Suppressor macrophage treated with lipopolysaccharide for 1 hour (primary cell): ENCODE measurements at regions not wholly inside any gene's neighbourhood (a gene's known extent, or its start where the extent isn't known, plus 50 kb on each side); places are given as distances from the start of the nearest gene placed in this dataset.
"Not testable (repeated sequence)": the region's sequence is repeated elsewhere in the genome, so short reads cannot be mapped to it uniquely, and the experiment has no call there.

ENCODE experiments used
- DNase-seq, 3 donors: peaks; one replicate each; pipeline ENCODE4 v3.0.0-alpha.2; 2020 to 2022

DNA sequence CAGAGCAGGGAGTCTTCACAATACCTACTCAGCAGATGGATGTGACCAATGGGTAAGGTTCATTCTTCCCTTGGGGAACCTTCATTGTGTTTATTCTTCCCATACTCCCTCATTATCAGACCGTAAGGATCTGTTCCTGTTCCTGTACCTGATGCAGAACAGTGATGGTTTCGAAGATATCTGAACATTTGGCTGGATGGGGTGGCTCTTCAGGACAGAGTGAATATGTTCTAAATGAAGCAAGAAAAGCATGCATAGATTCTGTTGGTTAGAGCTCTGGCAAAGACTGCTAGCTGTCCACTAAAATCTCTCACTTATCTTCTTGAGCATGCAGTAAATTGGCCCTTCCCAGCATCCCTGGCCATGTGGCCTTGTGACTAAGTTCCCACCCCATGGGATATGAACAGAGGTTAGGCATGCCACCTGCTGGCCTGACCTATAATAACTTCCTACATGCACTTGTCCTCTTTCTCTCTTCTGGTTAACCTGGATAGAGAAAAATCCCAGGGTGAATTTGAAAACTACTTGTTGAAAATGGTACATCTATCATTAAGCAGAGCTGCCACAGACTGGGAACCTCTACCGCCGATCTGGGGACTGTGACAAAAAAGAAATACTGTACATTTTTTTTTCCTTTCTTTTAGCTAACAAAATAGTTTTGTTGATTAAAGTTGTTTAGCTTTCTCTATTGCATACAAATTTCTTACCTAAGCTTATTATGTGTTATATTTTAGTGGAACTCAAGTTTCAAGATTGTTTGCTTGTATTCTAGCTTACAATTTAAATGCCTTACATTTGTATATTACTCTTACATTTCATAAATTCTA, 60.0 kb upstream of the BANK1 start:
- peak; percentile 75 to 77 (median 77) for DNase-seq

- no peak for DNase-seq
Measured at GRCh38 chr4:101727238-101727637, 63.3 kb upstream of the BANK1 start.

GRCh38 chr4:101724093-101724492, 66.4 kb upstream of the BANK1 start:
- no peak for DNase-seq

DNA sequence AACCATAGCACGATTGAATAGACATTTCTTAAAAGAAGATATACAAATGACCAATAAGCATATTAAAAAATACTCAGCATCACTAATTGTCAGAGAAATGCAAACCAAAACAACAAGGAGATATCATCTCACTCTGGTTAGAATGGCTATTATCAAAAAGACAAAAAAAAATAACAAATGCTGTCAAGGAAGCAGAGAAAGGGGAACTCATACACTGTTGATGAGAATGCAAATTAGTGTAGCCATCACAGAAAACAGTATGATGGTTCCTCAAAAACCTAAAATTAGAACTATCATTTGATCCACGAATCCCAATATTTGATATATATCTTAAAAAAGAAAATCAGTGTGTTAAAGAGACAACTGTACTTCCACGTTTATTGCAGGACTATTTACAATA, 71.7 kb upstream of the BANK1 start:
- DNase-seq = no peak

- DNase-seq = no peak
Measured at GRCh38 chr4:101711590-101712260, 78.8 kb upstream of the BANK1 start.

DNA sequence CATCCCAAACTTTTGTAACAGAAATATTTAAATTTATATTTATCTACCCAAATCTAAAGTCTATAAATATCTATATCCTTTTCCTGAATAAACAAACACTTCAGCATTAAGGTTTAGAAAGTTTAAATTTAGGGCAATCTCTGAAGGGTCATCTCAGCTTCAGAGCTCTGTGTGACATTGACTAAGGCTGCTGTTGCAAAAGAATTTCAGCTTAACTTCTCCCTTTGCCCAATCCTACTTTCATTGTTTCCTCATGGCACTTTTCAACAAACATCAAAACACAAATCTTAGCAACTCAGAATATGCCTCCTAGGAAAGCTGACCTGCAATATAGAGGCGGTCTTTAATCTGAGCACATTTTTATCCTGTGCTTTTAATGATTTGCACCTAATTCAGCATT, 79.7 kb upstream of the BANK1 start:
- DNase-seq = peak; percentile 8 to 36 (median 33)

- no peak for DNase-seq
Measured at GRCh38 chr4:101708293-101709039, 82.1 kb upstream of the BANK1 start.

GRCh38 chr4:101707596-101707995, 82.9 kb upstream of the BANK1 start:
- no peak for DNase-seq

- DNase-seq = no peak
Measured at GRCh38 chr4:101706535-101707057, 83.9 kb upstream of the BANK1 start.

- no peak for DNase-seq
Measured at GRCh38 chr4:101701551-101701950, 89.0 kb upstream of the BANK1 start.

- peak in 1 of 3 donors; percentile 15 for DNase-seq
Measured at GRCh38 chr4:101699441-101700124, 90.9 kb upstream of the BANK1 start.

- DNase-seq = no peak
Measured at GRCh38 chr4:101697266-101697665, 93.3 kb upstream of the BANK1 start.

DNA sequence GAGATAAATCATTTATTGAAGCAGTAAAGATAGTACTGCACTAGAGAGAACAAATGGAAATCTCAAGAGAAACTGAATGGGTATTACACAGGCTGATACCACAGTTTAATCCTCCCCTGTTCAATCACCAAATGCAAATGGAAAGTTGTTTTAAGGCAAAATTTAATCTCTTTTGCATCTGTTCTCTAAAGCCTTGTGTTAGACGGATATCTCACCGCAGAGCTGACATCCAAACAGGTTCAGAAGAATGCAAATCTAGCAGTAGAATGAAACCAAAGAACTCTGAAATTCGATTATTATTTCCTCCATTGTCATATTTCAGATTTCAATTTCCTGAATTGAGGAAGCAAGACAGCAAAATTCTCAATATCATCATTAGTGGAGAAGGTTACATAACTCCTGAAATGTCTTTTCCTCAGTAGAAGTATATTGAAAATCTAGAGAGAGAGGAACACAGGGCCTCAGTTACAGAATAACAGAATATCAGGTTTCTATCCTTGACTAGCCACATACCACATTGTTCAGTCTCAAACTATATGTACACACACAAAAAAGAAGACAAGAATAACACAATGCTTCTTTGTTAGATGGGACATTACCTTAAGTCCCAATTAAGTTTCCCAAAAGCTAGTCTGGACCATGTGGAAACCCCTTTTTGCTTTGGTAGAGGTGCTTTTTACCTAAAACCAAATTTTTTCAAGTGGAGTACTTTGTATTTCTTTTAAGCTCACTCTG, 94.1 kb upstream of the BANK1 start:
- DNase-seq = no peak

GRCh38 chr4:101695176-101695575, 95.4 kb upstream of the BANK1 start:
- DNase-seq = no peak

DNA sequence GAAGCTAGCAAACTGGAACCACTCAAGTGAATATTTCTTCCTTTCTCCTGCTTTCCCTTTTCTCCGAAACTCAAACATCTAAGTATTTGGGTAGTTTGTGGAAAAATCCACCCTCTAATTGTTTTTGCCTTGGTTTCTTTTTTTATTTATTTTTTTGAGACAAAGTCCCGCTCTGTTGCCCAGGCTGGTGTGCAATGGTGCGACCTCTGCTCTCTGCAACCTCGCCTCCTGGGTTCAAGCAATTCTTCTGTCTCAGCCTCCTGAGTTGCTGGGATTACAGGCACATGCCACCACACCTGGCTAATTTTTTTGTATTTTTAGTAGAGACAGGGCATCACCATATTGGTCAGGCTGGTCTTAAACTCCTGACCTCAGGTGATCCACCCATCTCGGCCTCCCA, 96.1 kb upstream of the BANK1 start:
- DNase-seq = not testable (repeated sequence)

DNA sequence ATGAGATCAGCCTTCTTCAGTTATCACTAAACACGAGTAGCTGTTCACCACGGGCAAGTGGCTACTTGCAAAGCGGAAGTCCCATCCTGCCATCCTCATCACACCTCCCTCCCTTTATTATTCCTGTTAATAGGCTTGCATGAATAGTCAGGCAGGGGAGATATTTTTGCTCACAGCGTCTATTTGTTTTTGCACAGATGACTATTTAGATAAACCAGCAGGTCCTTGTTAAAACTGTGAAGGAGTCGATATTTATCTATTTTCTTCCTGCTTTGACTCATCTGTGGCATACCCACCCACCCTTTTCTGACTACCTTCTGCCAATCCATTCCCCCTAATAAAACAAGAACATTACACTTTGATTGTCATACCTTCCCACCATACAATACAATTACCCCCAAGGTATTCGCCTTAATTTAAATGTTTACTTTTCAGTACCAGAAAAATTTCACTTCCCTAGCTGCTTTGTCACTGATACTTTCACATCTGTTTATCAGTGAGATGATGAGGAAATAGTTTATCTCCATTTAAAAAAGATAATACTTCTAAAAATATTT, 96.6 kb upstream of the BANK1 start:
- no peak for DNase-seq

- no peak for DNase-seq
Measured at GRCh38 chr4:101689220-101689619, 101.3 kb upstream of the BANK1 start.

DNA sequence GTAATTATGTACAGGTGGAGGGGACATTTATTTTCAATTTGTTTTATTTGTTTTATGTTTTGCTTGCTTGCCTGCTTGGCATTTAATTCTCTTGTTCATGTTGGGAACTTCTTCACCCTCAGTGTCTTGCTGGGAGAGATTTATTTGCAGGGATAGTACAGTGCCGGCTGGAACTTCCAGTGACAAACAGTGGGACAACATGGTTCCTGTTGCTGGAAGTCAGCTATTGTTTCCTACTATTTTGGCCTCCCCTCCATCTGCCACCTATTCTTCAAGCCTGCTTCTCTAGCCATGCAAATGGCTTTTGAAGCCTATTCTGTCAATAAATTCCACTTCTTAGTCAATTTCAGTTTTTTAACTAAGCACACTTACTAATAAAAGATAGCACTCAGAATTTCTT, 105.4 kb upstream of the BANK1 start:
- no peak for DNase-seq

- no peak for DNase-seq
Measured at GRCh38 chr4:101682946-101683345, 107.6 kb upstream of the BANK1 start.

GRCh38 chr4:101678180-101678579, 112.3 kb upstream of the BANK1 start:
- no peak for DNase-seq

DNA sequence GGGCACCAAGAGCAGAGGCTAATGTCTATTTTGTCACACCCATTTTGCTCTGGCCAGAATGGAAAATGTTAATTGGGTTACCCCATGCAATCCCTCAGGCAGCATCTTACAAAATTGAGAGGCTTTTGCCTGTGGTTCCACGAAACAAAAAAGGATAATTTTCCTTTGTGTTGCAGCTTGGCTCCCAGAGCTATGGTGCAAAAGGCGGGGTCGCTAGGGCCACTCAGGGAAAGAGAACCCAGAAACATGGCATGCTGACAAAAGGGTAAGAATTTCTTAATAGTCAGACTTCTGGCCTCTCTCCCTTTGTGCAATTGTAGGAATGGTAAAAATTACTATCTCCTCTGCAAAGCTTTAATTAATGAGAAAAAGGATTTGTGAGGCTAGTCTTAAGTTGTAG, 119.6 kb upstream of the BANK1 start:
- DNase-seq = no peak

DNA sequence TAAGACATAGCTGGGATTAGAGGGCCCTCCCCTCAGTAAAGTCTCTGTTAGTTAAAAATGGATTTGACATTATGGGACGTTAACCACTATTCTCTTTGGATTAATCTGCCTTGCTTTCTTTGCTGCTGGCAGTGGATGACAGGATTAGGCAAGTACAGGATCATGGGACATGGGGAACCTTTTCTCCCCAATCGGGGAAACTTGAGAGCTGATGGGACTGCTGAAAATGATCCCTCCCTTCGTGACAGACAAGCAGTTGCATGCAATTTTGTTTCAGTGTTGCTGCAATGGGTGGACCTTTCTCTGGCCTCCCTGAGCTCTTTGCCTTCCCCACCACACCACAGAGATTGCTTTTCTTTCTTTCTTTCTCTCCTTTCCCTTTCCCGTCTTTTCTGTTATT, 120.2 kb upstream of the BANK1 start:
- no peak for DNase-seq
